NB4 (cell line): ENCODE measurements at regions not wholly inside any gene's neighbourhood (a gene's known extent, or its start where the extent isn't known, plus 50 kb on each side); places are given as distances from the start of the nearest gene placed in this dataset.

ENCODE experiments used
- DNase-seq: peaks from one replicate; pipeline ENCODE4 v3.0.0; 2010; ENCODE audit warnings: low read depth
- H3K4me3 ChIP-seq: one replicate; pipeline ENCODE4 v1.5.1; 2011; ENCODE audit warnings: mild to moderate bottlenecking, low read depth, low read length, moderate library complexity
- CTCF ChIP-seq: IDR thresholded peaks from one replicate; pipeline ENCODE4 v1.5.1; 2012; ENCODE audit warnings: low read depth, low read length
- MAX ChIP-seq: IDR thresholded peaks from 2 replicates; pipeline ENCODE4 v1.6.1; 2011; ENCODE audit warnings: low read depth, low read length
- MYC ChIP-seq: IDR thresholded peaks from 2 replicates; pipeline ENCODE4 v1.6.1; 2011; ENCODE audit warnings: low read depth, low read length
- POLR2A ChIP-seq: IDR thresholded peaks from 2 replicates; pipeline ENCODE4 v1.6.1; 2011; ENCODE audit warnings: mild to moderate bottlenecking; ENCODE audit not compliant: insufficient read length; ENCODE audit errors: extremely low read depth

- no peak for DNase-seq
- TF ChIP-seq CTCF (no peak), MYC (no peak), POLR2A (no peak), MAX (no peak)
- no peak overlapping the region for H3K4me3 ChIP-seq
These were observed 860.7 kb downstream of the PCDH19 start for GRCh38 chrX:99549381-99549780.

GRCh38 chrX:99522450-99522849, 887.6 kb downstream of the PCDH19 start:
- no peak overlapping the region for H3K4me3 ChIP-seq
- TF ChIP-seq CTCF (no peak), POLR2A (no peak), MAX (no peak), MYC (no peak)
- no peak for DNase-seq

GRCh38 chrX:99507768-99508167, 902.3 kb downstream of the PCDH19 start:
- DNase-seq = no peak
- TF ChIP-seq POLR2A = no peak
- TF ChIP-seq MYC = no peak
- TF ChIP-seq MAX = no peak
- TF ChIP-seq CTCF = no peak

GRCh38 chrX:99495453-99495852, 914.6 kb downstream of the PCDH19 start:
- no peak overlapping the region for H3K4me3 ChIP-seq
- no peak for DNase-seq
- TF ChIP-seq MAX (no peak), POLR2A (no peak), CTCF (no peak), MYC (no peak)

More at GRCh38 chrX:99507768-99508167, 902.3 kb downstream of the PCDH19 start:
- H3K4me3 ChIP-seq = no peak overlapping the region

- DNase-seq = no peak
- H3K4me3 ChIP-seq = no peak overlapping the region
- TF ChIP-seq POLR2A = no peak
- no peak for TF ChIP-seq MYC
- no peak for TF ChIP-seq MAX
- no peak for TF ChIP-seq CTCF
These were observed 915.4 kb downstream of the PCDH19 start for GRCh38 chrX:99494668-99495067.

DNA sequence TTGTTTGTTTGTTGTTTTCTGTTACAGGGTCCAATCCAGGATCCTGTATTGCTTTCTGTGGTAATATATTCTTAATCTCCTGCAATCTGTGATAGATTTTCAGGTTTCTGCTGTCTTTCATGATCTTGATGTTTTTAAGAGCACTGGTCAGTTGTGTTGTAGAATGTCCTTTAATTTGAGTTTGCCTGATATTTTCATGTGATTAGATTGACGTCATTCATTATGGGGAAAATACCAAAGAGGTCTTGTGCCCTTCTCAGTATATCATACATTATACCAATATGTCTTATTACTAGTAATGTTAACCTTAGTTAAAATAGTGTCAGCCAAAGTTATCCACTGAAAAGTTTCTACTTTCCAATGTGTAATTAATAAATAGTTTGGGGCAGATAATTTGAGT, 929.3 kb downstream of the PCDH19 start:
- TF ChIP-seq MYC = no peak
- TF ChIP-seq MAX = no peak
- TF ChIP-seq POLR2A = no peak
- no peak for TF ChIP-seq CTCF
- DNase-seq = no peak
- no peak overlapping the region for H3K4me3 ChIP-seq
